SU-DHL-6 (cell line): ENCODE measurements at regions not wholly inside any gene's neighbourhood (a gene's known extent, or its start where the extent isn't known, plus 50 kb on each side); places are given as distances from the start of the nearest gene placed in this dataset.

Experiments
- CTCF ChIP-seq: fragments of 200-600 bp; sonication (generic); IDR thresholded peaks from one replicate; pipeline ENCODE4 v1.5.1; 2017; ENCODE audit warnings: antibody characterized with exemption, mild to moderate bottlenecking, low read length, moderate library complexity; ENCODE audit not compliant: insufficient read depth, poor library complexity, severe bottlenecking
- EZH2phosphoT487 ChIP-seq: fragments of 200-600 bp; sonication (generic), shearing (Covaris generic); conservative IDR thresholded peaks from 2 replicates; pipeline ENCODE4 v1.6.1; 2018; ENCODE audit warnings: mild to moderate bottlenecking, antibody characterized with exemption, low read length, moderate library complexity, mixed read lengths

- TF ChIP-seq EZH2phosphoT487 (no peak), CTCF (no peak)
Observed at GRCh38 chr7:16171928-16172327, 249.4 kb downstream of the CRPPA start.
